Brain pericyte (primary cell): ENCODE measurements at regions not wholly inside any gene's neighbourhood (a gene's known extent, or its start where the extent isn't known, plus 50 kb on each side); places are given as distances from the start of the nearest gene placed in this dataset.
A peak's percentile ranks its signal among the peaks of the same experiment; 100 is the strongest.

Experiments
- DNase-seq: peaks from one replicate; pipeline ENCODE4 v3.0.0-alpha.2; 2012; ENCODE audit warnings: low read depth, low spot score

DNA sequence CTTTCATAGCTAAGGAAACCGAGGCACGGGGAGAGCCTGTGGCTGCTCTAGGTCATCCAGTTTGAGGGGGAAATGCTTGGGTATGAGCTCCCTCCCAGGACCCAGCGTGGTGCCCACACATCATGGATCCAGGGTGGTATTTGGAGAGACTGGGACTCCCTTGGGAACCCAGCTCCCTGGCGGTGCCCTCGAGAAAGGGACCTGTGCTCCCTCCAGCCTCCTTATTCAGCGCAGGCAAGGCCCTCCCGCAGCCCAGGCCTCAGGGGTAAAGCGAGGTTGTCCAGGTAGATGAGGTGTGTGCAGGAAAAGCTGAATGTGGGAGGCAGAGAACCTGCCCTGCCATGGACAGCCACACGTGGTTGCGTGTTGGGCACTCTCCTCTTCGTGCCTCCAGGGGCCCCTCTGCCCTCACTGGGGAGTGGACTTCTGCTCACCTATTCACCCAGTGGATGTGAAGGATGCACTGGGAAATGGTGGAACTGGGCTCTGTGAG lies 53.8 kb upstream of the GPR78 start:
- no peak for DNase-seq

DNA sequence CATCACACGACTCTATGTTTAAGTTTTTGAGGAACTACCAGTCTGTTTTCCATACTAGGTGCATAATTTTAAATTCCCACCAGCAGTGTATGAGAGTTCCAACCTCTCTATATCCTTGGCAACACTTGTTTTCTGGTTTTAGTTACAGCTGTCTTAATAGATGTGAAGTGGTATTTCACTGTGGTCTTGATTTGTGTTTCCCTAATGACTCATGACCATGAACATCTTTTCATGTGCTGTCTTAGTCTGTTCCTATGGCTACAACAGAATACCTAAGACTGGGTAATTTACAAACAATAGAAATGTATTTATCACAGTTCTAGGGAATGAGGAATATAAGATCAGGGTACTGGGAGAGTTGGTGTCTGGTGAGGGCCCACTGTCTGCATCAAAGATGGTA lies 51.5 kb upstream of the GPR78 start:
- DNase-seq, result peak; percentile 50
